ENCODE measurements at regions not wholly inside any gene's neighbourhood (a gene's known extent, or its start where the extent isn't known, plus 50 kb on each side); places are given as distances from the start of the nearest gene placed in this dataset.
A peak's percentile ranks its signal among the peaks of the same experiment; 100 is the strongest.
"Not testable (repeated sequence)": the region's sequence is repeated elsewhere in the genome, so short reads cannot be mapped to it uniquely, and the experiment has no call there.

DNA sequence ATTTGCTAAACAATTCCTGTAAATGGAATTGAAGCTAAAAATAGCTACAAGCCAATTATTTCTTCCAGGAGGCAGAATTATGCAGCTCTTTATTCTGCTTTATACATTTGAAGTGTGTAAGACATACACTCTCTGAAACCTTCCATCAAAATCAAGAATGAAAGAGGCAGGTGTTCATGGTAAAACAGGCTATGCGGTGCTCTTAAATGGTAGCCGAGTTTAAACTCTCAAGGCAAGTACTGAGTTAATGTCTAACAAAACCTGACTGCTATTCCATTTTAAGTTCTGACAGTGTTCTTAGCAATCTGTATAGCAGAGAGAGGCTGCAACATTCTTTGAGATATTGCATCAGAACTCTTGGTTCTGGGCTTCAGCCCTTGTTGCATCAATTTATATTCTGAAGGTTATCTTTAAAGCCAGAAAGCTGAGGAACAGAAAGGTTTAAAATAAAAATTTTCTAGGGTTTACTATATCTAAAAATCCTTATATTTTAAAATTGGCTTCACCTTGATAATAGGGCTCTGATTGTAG lies 248.3 kb upstream of the CCNG1 start:
- no peak for DNase-seq

DNA sequence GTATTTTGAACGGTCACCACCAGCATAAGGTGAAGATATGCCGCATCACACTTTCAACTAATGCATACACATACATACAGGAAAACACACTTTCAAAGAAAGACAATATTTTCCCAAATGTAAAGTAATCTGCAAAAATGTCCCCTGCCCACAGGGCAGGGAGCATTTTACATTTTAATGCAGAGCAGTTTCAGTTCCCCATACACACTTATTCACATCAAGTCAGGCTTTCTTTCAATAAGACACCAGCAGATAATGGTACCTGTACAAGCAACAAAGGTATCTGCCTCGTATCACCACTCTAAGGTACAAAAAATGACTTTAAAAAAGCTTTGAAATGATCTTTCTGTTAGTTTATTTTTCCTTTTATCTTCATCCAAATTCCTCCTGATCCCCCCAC lies 247.1 kb upstream of the CCNG1 start:
- DNase-seq: no peak

DNA sequence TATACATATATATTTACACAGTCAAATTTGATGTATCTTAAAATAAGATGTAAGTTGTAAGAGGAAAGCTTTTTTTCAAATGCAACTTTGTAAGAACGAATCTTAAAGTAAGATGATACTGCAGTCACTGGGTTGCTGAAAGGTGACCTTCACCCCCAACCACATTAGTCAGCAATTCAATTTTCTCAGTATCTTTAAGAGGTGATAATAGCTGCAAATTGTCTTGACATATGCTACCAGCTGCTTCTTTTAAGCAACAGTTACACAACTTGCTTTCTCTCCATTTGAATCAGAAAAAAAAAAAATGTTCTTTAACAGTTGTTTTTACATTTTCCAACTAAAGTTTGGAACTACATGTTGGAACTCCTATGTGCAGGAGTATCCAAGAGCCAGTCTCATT lies 246.6 kb upstream of the CCNG1 start:
- DNase-seq: no peak

DNA sequence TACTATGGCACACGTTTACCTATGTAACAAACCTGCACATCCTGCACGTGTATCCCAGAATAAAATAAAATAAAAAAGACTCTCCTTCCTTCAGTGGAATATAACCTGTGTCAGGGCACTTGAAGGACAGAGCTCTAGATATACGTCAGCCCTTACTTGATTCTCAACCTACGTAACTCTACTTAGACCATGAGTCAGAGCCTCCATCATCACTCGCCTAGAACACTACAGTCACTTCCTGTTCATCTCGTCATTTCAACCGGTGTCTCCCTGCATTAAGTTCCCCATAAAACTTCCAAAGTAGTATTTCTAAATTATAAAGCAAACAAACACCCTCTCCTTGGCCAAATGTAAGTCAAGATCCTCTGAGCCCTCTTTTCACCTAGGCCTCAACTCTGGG lies 243.5 kb upstream of the CCNG1 start:
- no peak for DNase-seq

DNA sequence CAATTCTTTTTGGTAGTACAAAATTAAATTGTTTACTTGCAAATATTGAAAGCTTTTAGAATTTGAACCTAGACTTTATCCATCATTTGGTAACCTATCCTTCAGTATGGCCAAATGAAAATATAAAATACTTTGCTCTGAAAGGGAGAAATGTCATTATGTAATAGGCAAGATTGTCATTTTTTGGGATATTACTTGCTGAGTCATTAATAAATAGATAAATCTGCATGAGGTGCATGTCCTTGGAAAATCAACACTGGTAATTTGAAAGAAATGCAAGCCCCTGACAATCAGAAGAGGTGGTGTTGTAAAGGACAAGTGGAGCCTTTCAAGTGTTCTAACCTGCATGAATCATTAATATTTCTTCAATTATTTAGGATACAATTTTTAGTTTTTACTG lies 231.8 kb upstream of the CCNG1 start:
- no peak for DNase-seq

DNA sequence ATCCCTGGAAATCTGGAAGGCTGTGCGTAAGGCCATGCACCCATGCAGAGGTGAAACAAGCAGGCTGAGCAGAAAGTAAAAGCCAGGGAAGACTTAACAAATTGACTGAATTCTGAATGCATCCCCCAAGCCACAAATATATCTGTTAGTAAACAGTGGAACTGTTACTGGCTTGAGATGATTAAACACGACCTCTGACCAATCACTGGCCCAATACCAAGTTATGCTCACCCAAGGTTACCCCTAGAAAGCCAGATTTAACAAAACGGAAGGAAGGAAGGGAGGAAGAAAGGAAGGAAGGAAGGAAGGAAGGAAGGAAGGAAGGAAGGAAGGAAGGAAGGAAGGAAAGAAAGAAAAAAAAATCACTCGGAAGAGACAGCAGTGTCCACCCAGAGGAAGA lies 215.8 kb upstream of the CCNG1 start:
- DNase-seq: no peak

DNA sequence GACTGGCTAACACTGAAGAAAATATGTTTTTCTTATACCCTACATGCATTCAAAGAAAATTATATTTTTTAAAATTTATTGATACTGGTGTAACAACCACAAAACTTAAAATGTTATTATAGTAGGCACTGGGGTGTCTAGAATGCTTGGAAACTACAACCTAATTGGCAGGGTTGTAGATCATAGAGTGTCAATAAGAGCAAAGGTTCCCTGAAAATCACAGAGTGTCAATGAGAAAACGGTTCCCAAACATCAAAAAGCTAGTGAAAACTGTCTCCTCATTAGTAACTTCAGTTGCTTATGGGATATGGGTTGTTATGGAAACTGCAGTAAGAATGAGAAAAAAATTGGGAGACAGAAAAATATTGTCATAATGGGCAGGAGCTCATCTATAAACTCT lies 214.4 kb upstream of the CCNG1 start:
- DNase-seq: no peak

DNA sequence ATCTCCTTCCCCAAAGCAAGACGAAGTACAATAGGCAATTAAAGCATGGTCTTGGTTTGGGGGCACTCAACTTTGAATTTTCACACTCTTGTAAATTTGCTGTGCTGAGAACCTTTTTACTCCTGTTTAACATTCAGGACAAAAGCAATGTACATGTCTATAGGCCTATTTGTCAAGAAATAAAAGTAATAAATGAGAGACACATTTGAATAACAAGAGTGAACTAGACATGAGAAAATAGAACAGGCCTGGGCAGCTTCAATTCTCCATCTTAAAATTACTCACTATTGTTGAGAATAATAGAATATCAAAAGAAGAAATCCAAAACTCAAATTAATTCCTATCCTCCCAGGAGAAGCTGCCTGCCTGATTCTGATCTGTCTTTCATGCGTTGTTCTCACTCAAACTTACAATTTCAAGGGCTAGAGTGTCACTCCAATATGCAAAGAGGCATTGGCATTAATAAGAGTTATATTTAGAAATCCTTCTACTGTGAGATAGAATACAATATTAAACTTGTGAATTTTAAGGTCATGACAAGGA lies 192.9 kb upstream of the CCNG1 start:
- DNase-seq: no peak

DNA sequence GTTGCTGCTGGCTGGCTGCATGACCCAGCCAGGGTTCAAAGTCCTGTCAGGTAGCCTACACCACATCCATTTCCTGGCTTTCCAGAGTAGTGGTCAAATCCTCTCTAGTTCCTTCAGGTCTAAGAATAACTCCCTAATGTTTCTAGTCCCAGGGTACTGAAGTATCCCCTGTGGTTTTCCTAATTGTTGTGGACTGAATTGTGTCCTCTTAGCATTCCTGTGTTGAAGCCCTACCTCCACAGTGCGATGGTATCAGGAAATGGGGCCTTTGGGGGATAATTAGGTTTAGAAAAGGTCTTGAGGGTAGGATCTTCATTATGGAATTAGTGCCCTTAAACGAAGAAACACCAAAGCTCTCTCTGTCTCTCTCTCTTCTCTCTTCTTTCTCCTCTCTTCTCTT lies 191.8 kb upstream of the CCNG1 start:
- DNase-seq: no peak

DNA sequence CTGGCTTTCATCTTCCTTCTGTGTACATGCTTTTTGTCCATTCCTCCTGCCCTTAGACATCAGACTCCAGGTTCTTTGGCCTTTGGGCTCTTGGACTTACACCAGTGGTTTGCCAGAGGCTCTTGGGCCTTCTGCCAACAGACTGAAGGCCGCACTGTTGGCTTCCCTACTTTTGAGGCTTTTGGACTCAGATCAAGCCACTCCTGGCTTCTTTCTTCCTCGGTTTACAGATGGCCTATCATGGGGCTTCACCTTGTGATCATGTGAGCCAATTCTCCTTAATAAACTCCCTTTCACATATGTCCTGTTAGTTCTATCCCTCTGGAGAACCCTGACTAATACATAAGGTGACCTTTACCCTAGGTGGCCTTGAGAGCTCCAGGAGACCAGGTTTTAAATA lies 189.1 kb upstream of the CCNG1 start:
- DNase-seq: no peak

DNA sequence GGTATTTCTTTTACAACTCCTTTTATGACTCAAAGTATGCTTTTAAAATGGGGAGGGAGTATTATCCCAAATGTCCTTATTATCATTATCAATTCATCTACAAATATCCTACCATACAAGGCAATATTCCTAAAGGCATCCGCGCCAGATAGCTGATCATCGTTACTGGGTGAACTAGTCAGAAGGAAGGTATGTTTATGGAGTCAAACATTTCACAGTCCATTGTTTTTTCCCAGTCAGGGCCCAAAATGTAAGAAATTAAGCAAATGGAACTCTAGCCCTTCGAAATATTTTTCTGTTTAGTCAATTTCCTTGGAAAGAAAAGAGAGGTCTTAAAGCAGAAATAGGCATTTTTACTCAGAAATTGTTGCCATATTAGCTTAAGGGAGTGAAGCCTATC lies 188.5 kb upstream of the CCNG1 start:
- no peak for DNase-seq

DNA sequence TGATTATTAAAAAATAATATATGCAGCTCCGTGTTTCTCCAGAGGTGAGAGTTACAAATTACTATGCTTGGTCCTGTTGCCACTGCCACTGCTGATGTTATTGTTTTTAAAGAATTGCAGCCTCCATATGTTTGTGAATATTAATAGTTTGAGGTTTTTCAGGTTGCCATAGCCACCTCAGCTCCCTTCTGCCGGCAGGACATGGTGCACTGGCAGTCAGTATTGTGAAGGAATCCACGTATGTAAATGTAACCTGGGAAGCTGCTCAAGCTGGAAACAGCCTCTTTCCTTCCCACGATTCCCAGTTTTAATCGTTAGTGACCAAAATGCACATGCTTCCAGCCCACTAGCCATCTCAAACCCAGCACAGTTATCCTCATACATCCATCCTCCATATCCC lies 184.4 kb upstream of the CCNG1 start:
- DNase-seq: no peak

DNA sequence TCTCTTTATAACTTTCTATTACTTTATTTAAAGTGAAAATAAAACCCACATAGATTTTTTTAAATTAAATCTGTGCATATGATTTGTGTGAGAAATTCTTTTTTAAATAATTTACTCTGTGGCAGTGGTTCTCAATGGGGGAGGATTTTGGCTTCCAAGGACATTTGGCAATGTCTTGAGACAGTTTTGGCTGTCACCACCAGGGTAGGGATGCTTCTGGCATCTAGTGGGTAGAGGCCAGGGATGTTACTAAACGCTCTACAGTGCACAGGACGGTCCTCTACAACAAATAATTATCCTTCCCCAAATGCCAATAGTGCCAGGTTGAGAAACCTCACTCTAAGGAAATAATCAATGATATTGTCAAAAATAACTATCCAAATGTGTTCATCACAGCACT lies 177.9 kb upstream of the CCNG1 start:
- no peak for DNase-seq

DNA sequence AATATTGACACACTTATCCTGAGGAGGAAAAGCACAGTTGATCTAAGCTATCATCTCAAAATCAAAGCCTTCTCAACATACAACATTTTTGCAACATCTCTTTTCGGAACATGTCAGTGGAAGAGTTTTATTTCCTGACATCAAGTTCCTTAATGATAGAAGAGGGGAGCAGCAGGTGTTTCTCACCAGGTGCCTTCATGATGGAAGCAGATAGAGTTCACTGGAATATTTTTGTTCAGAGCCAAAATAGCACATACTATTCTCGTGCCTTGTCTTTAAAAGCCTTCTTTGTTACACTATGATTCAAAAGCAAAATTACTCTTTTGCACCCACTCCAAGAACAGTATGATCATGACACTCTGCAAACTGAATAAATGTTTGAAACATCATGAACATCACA lies 176.9 kb upstream of the CCNG1 start:
- no peak for DNase-seq

DNA sequence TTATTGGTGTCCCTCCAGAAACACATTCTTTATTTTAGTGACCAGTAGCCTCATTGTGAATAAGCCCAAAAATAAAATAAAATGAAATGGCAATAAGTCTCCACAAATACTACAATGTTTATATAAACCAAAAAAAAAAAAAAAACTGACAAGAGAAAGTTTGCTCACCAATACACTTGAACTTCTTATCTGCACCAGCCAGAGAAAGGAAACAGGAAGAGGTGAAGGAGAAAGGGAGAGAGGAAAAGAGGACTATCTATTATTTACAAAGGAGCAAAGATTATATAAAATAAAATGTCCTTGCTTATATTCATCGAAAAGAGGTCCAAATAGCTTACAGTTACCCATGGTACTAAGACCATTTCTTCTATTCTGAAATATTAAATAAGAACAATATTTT lies 176.4 kb upstream of the CCNG1 start:
- DNase-seq: no peak

DNA sequence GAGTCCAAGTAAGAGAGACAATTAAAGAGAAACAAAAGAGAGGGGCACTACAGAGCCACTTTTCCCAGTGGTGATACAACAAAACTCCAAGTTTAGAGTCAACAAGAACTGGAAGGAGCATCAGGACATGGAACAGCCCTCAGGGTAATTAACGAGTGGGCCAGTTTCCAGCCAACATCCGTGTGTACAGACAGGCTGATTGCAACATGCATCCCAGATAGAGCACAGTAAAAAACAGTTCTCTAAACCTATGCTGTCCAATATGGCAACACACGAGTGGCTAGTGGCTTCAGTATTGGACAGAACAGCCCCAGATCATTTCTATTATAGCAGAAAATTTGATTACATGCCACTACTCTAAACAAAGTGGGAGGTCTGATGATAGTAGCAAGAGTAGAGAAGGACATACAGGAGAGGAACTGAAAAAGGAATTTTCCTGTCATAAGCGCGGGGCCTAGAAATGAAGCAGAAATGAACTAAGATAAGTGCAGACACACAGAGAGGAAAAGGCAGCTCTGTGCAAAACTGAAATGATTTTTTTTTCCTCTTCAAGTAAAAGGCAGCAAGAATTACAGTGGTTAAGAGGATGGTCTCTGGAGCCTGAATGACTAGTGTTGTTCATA lies 175.6 kb upstream of the CCNG1 start:
- no peak for DNase-seq

DNA sequence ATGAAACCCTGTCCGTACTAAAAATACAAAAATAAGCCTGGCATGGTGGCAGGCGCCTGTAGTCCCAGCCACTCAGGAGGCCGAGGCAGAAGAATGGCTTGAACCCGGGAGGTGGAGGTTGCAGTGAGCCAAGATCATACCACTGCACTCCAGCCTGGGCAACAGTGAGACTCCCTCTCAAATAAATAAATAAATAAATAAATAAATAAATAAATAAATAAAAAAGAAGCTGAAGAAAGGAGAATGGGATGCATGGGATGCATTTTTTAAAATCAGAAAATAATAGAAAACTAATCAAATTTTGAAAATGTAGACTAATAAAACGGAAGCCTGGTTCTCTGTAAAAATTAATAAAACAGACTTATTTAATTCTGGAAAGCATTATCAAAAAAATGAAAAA lies 171.1 kb upstream of the CCNG1 start:
- not testable (repeated sequence) for DNase-seq

DNA sequence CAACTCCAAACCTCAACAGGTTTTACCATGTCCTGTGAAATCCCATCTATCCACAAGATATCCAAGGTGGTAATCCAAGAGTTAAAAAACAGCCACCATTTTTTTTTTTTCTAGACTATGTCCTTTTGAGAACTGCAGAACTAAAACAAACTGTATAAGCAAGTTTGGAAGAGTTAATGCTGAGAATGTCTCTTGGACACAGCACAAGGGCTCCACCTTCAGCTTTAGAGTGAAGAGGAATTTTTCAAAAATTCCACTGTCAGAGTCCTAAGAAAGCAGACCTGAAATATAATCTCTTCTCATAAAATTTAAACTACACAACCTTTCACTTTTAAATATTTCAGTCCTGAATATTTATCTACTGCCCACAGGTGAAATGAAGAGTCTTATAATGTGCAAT lies 167.8 kb upstream of the CCNG1 start:
- peak; percentile 5 for DNase-seq

DNA sequence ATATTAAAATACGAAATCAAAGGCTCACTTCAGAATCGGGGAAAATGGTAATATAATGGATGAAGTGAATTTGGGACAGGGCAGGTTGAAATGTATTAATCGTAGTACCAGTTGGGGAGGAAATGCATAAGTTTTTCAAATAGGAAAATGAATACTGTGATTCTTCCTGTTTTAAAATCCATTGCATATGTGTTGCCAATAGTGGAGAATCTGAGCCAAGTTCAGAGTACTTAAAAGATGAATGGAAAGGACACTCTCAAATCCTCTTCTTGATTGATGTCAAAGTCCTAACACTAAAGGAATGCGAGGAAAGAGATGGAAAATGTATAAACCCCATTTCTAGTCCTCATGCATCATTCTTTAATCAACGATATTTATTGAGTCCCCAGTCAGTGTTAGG lies 160.9 kb upstream of the CCNG1 start:
- no peak for DNase-seq

DNA sequence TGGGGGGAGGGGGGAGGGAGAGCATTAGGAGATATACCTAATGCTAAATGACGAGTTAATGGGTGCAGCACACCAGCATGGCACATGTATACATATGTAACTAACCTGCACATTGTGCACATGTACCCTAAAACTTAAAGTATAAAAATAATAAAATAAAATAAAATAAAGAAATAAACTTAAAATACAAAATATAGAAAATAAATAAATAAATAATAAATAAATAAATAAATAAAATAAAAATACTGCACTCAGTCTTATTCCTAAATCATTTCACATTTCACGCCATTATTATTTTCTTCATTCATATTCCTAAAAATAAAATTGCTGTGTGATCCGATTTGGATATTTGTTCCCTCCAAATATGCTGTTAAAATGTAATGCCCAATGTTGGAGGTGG lies 156.5 kb upstream of the CCNG1 start:
- not testable (repeated sequence) for DNase-seq

DNA sequence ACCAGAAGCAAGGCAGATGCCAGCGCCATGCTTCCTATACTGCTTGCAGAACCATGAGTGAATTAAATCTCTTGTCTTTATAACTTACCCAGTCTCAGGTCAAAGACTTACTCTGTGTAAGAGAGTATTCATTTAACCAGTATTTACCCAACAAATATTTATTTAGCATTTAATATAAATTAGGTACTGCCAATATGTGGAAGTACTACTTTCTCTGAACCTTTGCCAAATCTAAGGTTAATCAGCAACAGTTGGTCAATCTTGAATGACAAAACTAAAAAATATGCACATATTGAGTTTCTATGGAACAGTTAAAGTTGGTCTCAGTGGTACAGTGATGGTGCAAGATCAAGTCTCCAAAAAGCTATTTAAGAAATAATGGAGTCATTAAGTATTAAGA lies 155.9 kb upstream of the CCNG1 start:
- DNase-seq: no peak

DNA sequence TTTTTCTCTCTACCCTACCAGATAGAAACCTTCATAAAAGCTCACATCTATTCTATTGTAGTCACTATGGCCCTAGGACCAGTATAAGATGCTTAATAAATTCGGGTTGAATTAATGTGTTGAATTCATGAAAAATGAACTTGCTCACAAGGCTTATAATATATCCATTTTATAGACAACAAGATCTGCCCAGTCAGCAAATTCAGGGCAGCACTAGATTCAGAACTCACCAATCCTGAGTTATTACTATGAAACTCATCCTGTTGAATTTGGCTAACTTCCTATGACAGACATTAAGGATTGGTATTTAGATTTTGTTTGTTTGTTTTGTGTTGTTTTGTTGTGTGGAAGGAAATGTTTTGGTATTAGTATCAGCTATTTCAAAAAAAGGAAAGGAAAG lies 143.6 kb upstream of the CCNG1 start:
- no peak for DNase-seq

DNA sequence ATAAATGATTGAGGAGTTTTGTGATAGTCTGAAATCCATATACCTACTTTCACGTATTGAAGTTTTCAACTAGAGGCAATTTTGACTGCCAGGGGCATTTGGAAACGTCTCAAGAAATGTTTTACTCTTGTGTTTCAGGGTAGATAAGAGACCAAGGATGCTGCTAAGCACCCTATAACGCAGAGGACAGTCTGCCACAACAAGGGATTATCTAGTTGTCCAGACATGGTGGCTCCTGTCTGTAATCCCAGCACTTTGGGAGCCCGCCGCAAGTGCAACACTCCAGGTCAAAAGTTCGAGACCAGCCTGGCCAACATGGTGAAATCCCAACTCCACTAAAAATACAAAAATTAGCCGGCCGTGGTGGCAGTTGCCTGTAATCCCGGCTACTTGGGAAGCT lies 133.7 kb upstream of the CCNG1 start:
- DNase-seq: no peak

DNA sequence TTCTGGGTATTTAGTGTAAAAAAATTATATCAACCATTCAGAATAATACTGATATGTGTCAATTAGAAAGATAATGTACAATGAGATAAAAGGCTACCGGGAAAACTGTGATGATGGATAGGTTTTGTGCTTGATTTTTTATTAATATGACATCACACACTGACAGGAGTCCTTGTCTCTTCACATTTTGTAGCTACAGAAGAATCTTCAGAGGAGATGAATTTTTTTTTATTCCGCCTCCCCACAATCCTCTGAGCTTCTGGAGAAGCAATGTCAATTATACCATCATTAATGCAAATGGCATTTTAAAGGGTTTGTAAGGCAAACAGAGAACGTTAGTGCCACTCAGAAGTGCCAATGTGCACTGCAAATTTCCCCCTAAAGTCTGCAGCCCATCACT lies 131.7 kb upstream of the CCNG1 start:
- no peak for DNase-seq

DNA sequence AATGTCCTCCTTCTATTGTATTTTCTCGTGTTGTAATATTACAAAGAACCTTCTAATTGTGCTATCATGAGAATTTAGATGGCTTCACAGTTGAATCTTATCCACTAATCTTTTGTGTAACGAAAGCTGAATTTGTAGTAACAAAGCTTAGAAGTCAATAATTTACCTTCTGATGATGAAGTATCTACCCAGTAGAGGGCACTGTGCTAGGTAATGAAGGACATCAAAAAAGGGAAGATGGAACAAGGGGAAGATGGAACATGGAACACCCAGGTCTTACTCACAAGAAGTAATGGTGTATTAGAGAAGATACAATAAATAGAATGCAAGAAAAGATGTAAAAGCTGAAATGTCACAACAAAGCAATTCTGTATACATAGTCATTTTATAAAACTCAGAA lies 131.0 kb upstream of the CCNG1 start:
- DNase-seq: no peak
